Mesothelial cell of epicardium (in vitro differentiated cells): ENCODE measurements at regions not wholly inside any gene's neighbourhood (a gene's known extent, or its start where the extent isn't known, plus 50 kb on each side); places are given as distances from the start of the nearest gene placed in this dataset.

Experiments
- DNase-seq, 2 experiments: peaks; one replicate each; pipeline ENCODE4 v3.0.0; 2021; ENCODE audit warnings: low spot score in 2 of 2; ENCODE audit not compliant: unreplicated experiment in 2 of 2
- H3K27ac Mint-ChIP-seq: 2 replicates; pipeline ENCODE4 v1.8.0; 2021; ENCODE audit warnings: mixed read lengths
- H3K27me3 Mint-ChIP-seq: 2 replicates; pipeline ENCODE4 v1.8.0; 2021; ENCODE audit warnings: low read depth, mixed read lengths
- H3K36me3 Mint-ChIP-seq: 2 replicates; pipeline ENCODE4 v1.8.0; 2021; ENCODE audit warnings: mixed read lengths
- H3K4me1 Mint-ChIP-seq: 2 replicates; pipeline ENCODE4 v1.8.0; 2021; ENCODE audit warnings: mixed read lengths
- H3K4me3 Mint-ChIP-seq: 2 replicates; pipeline ENCODE4 v1.8.0; 2021; ENCODE audit warnings: mild to moderate bottlenecking, moderate library complexity, mixed read lengths
- H3K9me3 Mint-ChIP-seq: 2 replicates; pipeline ENCODE4 v1.8.0; 2021; ENCODE audit warnings: mixed read lengths
- CTCF ChIP-seq: fragments of 200-600 bp; sonication (generic); IDR thresholded peaks from one replicate; pipeline ENCODE4 v1.5.0; 2021; ENCODE audit warnings: antibody characterized with exemption; ENCODE audit not compliant: unreplicated experiment

DNA sequence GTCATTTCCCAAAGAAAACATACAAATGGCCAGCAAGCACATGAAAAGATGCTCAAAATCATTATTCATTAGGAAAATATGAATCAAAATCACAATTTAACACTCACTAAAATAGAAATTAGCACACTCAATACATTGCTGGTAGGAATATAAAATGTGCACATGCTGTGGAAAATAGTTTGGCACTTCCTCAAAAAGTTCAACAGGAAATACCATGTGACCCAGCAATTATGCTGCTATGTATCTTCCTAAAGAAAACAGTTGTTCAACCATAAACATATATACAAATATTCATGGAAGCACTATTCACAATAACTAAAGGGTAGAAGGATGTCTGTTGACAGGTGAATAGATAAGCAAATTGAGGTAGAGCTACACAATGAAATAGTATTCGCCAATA lies 187.3 kb upstream of the SOX6 start:
- peaks cover 48% of the 10 kb centered on the region for H3K9me3 Mint-ChIP-seq
- no peak for TF ChIP-seq CTCF
- peaks cover 26% of the 10 kb centered on the region for H3K36me3 Mint-ChIP-seq
- no peak overlapping the region for H3K27ac Mint-ChIP-seq
- H3K4me1 Mint-ChIP-seq: no peaks in the 10 kb centered on the region
- no peak overlapping the region for H3K4me3 Mint-ChIP-seq
- no peak for DNase-seq
- no peaks in the 10 kb centered on the region for H3K27me3 Mint-ChIP-seq

- H3K9me3 Mint-ChIP-seq: peaks cover 42% of the 10 kb centered on the region
- TF ChIP-seq CTCF: no peak
- no peaks in the 10 kb centered on the region for H3K27me3 Mint-ChIP-seq
- H3K4me1 Mint-ChIP-seq: no peaks in the 10 kb centered on the region
- no peak for DNase-seq
- peaks cover 25% of the 10 kb centered on the region for H3K36me3 Mint-ChIP-seq
- H3K4me3 Mint-ChIP-seq: no peak overlapping the region
- H3K27ac Mint-ChIP-seq: no peak overlapping the region
Measured at GRCh38 chr11:16542353-16542752, 186.0 kb upstream of the SOX6 start.

DNA sequence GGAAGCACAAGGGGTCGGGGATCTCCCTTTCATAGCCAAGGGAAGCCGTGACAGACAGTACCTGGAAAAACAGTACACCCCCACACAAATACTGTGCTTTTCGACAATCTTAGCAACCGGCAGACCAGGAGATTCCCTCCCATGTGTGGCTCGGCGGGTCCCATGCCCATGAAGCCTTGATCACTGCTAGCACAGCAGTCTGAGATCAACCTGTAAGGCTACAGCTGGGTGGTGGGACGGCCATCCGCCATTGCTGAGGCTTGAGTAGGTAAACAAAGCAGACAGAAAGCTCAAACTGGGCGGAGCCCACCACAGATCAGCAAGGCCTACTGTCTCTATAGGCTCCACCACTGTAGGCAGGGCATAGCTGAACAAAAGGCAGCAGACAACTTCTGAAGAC lies 180.2 kb upstream of the SOX6 start:
- H3K9me3 Mint-ChIP-seq: peaks cover 28% of the 10 kb centered on the region
- DNase-seq: no peak
- TF ChIP-seq CTCF: no peak
- no peak overlapping the region for H3K4me3 Mint-ChIP-seq
- no peaks in the 10 kb centered on the region for H3K27me3 Mint-ChIP-seq
- H3K27ac Mint-ChIP-seq: no peak overlapping the region
- H3K4me1 Mint-ChIP-seq: no peaks in the 10 kb centered on the region
- H3K36me3 Mint-ChIP-seq: peaks cover 25% of the 10 kb centered on the region

- H3K36me3 Mint-ChIP-seq: peaks cover 7% of the 10 kb centered on the region
- DNase-seq: no peak
- peaks cover 3% of the 10 kb centered on the region for H3K9me3 Mint-ChIP-seq
- no peak for TF ChIP-seq CTCF
- no peak overlapping the region for H3K4me3 Mint-ChIP-seq
- no peaks in the 10 kb centered on the region for H3K27me3 Mint-ChIP-seq
- peak overlapping the region; percentile 31 for H3K27ac Mint-ChIP-seq
- peaks cover 28% of the 10 kb centered on the region for H3K4me1 Mint-ChIP-seq
Measured at GRCh38 chr11:16528639-16529038, 172.3 kb upstream of the SOX6 start.

GRCh38 chr11:16527525-16528246 lies 171.3 kb upstream of the SOX6 start:
- peaks cover 28% of the 10 kb centered on the region for H3K4me1 Mint-ChIP-seq
- no peak overlapping the region for H3K27ac Mint-ChIP-seq
- H3K9me3 Mint-ChIP-seq: peaks cover 10% of the 10 kb centered on the region
- peaks cover 8% of the 10 kb centered on the region for H3K36me3 Mint-ChIP-seq
- TF ChIP-seq CTCF: no peak
- no peak overlapping the region for H3K4me3 Mint-ChIP-seq
- H3K27me3 Mint-ChIP-seq: no peaks in the 10 kb centered on the region
- DNase-seq: no peak
